ENCODE measurements at regions not wholly inside any gene's neighbourhood (a gene's known extent, or its start where the extent isn't known, plus 50 kb on each side); places are given as distances from the start of the nearest gene placed in this dataset.

DNA sequence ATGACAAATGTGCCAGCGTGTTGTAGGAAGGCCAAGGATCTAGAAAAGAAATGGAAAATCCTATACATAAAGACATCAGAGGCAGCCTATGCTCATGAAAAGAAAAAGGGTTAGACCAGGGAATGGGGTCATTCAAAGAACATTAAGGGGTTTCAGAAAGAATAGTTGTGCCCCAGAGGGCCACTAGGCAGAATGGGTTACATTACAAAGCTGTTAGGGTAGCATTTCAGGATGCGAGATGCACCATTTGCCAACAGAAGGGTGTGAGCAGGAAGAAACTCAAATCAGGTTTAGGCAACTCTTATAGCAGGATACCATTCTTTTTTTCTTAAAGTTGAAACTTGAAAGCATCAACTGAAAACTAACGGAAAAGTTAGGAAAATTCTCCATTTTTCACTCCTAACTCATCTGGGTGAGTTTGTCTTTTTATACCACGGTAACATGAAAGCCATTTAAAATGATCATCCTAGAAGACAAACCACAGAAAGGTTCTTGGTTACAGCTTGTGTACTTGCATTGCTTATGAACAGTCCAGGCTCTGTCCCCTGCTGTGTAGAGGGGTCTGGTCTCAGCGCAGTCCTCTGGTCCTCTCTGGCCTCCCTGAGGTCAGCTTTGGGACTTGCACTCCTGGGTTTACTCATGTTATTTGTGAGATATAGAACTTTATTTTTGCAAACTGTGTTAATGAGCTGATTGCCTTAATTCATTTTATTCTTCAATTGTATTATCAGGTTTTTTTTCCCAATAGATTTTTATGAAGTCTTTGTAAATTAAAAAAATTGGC, 209.1 kb downstream of the DACT1 start:
- DNase-seq (ENCODE audit: low read depth), result no peak

DNA sequence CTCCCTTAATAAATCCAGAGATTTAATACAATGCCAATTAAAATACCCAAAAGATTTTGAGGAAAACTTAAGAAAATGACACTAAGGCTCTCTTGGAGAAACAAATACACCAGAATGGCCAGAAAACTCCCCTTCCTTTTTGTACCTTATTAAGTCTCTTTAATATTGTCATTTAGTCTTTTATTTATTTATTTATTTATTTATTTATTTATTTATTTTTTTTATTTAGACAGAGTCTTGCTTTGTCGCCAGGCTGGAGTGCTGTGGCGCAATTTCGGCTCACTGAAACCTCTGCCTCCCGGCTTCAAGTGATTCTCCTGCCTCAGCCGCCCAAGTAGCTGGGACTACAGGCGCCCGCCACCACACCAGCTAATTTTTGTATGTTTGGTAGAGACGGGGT, 210.6 kb downstream of the DACT1 start:
- no peak for DNase-seq (ENCODE audit: low read depth)

DNA sequence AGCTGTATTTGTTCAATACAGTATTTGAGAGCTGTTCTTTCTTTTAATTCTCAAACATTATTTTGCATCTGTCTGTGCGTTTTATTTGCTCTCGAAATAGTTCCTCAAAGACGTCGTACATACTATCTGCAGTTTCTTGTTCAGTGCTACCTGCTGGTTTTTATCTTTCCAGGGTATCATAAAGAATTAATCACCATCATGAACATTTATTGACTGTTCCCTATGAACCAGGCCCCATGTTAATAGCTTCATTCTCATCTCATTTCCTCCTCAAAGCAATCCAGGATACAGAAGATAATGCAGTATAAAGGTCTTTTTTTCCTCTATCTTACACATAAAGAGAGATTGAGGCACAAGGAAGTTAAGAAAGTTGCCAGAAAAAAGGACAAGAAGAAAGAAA, 211.8 kb downstream of the DACT1 start:
- DNase-seq (ENCODE audit: low read depth), result no peak

DNA sequence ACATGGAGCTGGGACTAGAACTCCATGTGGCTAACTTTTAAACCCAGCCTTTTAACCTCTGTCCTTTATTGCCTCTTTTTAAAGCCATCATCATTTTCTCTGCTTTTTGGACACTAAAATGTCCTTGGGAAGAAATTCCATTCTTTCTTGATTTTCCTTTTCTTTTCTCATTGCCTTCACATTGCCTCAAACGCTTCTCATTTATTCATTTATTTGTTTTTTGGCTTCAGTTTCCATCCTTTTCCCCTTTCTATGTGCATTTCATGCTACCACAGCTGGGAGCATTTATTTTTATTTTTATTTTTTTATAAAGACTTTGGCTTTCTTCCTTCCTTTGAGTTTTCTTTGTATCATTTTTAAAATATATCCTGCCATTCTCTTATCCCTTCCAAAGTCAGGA, 212.2 kb downstream of the DACT1 start:
- DNase-seq (ENCODE audit: low read depth), result no peak

DNA sequence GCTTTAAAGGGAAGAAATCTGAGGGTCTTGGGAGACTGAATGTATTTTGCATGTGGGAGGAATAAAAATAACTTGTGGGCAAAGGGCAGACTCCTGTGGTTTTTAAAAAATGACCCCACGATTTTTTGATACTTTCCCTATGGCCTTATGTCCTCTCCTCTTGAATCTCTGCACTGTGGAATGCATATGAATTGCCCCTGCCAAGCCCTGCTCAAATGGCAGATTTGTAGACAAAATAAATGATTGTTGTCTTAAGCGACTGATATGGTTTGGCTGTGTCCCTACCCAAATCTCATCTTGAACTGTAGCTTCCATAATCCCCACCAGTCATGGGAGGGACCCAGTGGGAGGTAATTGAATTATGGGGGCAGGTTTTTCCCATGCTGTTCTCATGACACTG, 223.8 kb downstream of the DACT1 start:
- no peak for DNase-seq (ENCODE audit: low read depth)

DNA sequence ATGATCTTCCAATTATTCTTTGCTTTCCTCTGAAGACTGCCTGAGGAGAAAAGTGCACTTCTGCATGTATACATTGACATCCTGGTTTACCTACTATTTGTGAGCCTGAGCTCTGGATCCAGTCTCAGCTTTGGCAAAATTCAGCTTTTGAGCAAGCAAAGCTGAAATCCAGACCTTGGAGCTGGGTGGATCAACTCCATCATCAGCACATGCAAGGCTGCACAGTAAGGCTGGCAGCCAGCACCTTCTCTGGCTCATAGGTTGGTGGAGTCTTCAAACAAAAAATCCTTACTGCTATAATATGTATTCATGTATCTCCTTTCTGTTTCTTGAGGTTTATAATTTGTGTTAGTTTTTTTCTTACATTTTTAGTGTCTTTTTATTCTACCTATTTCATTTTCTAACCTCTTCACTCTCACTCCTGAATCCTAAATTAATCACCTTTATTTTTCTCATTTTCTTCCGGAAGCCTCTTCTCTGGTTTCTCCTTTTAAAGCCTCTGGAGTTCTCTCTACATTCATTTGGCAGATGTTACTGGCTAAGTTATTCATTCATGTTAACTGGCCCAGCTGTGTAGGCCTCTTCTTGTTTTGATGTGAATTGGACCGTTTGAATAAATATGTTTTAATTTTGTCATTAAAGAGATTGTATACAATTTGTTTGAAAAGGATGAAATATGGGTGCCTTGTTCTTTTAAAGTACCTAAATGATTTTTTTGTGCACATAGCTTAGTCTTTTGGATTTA, 224.8 kb downstream of the DACT1 start:
- DNase-seq (ENCODE audit: low read depth), result no peak

DNA sequence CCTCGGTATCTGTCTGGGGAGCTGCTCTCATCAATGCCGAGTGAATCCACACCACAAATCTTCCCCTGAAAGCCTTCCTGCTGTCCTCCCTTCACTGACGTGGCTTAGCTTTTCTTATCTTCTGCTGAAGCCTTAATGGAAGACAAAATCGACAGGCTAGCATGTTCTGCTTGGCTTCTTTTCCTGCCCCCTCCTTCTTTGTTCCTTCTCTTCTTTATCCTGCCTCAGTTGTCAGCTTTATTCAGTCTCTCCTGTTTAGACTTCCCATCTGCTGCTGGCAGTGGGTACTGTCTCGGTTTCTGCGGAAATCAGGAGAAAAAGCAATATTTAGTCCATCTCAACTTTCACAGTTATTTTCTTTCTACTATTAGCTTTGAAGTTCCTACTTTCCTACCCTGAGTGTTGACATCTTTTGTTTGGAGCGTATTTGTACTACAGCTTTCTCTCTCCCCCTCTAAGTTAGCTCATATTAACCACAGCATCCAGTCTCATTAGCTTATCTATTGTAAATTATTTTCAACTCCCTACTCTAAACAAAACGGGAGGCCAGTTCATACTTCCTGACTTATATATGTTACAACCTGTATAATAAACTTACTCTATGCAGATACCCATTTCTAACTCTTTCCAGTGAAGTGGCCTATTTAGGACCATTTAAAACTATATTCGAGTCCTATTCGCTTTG, 226.0 kb downstream of the DACT1 start:
- no peak for DNase-seq (ENCODE audit: low read depth)

DNA sequence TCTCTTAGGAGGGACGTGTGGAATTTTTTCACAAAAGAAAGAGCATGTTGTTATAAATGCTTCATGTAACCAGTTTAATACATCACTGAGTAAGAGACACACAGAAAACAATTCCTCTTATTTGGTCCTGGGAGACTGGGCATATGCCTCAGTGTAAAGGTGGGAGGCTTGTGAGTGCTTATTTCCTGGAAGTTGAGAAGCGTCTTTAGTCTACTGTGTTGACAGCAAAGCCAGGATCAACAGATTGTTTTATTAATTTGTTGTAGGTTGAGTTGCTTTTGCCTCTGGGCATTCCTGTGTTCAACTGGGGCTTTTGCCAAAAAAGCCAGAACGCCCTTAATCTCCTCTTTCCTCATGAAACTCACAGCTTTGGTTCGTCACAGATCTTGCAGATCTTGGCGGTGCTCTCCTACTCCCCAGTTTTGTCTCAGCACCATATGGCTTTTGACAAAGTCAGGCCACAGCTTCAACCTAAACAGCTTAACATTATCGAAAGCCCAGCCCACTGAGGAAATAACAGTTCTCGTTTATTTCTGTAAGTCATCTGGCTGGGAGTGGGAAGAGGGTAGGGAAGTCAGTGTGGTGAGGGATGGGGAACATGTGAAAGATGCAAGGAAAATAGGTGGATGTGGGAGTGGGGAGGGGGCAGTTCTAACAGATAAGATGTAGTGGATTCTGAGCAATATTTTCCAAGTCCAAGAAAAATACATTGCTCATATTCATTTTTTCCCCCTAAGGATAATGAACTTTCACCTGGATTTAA, 227.2 kb downstream of the DACT1 start:
- DNase-seq (ENCODE audit: low read depth), result no peak

DNA sequence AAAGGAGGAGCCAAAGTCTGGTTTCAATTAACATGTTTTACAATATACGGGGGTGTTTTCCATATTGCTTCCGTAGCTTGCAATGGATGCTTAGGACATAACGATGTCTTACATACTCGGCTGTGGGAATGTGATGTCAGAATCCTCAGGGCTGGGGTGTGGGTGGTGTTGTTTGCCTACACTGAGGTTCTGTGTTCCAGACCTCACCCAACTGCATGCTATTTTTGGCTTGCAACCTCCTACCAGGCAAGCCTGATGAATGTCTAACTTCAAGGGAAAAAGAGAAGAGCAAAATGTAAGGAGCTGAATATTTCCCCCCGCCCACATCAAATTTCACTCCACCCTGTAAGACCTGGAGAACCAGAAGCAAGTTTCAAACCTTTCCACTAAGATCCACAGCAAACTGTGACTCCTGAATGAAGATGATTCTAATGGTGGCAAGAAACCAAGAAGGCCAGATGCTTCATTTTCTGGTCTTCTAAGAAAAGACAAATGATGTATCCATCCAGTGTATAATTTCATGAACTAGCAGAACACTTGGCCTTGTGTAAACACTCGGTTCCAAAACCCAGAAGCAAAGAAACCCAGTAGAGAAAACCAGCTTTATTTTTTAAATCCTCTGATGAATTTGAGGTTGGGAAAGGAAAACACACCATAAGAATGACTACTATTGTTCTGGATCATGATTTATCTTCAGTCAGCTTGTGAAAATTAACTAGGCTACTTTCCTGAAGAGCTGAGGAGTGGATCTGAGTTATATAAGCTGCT, 227.9 kb downstream of the DACT1 start:
- DNase-seq (ENCODE audit: low read depth), result no peak

DNA sequence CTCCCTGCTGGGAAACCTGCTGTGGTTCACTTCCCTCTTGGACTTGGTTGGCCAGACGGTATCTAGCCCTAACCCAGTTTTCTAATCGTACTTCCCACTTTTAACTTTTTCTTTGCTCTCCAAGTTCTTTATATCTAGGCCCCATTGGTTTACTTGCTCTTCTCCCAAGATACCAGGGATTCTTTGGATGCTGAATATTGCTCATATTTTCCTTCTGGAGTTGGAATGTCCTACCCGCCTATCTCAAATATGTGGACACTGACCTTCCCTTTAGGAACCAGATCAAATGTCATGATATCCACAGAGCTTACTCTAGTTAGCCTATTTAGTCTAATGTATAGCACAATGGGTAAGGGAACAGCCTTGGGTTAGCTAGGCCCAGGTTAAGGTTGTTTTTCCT, 228.6 kb downstream of the DACT1 start:
- no peak for DNase-seq (ENCODE audit: low read depth)

DNA sequence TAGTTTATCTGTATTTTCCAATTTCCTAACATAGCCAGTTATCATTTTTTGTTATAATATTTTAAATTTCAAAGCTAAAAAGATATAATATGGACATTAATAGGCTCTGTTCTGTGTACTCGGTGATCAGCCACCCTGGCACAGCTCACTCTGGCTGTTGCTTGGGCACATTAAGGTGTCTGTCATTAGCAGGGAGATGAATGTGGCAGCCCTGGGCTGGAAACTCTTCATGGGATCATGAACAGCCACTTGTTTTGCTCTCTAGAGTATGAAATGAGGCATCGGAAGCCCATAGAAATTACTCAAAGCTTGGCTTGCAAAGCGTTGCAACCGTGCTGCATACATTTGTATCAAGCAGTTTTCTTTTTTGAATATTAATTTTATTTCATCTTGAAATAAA, 233.2 kb downstream of the DACT1 start:
- no peak for DNase-seq (ENCODE audit: low read depth)

DNA sequence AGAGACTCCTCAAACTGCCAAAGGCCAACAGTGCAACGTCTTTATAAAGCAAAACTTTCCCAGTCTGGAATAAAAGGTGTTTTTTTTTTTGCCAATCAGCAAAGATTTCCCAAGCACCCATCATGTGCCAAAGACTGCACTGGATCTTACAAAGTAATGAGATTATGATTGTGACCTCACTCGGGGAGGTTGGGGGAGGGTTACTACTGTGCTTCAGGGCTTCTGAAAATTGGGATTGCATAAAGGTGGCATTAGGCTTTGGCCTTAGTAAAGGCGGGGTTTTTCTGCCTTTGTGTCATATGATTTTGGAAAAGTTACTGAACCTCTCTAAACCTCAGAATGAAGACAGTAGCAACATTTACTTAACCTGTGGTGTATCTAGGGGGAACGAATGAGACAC, 233.8 kb downstream of the DACT1 start:
- no peak for DNase-seq (ENCODE audit: low read depth)

DNA sequence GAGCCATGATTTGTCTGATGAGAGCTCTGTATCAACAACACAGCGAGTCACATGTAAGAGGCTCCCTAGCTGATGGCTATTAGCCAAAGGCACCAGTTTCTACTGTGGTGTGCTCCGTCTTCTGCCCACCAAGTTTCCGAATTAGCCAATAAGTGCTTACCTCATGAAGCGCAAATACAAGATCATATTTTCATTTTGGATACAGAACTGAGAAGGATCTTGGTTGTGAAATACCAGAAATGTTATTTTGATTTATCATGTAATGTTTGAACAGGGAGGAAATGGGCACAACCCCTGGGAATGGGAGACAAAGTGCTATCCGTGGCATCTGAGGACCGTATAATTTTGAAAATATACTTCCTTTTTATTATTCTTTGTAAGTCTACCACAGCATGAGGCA, 234.3 kb downstream of the DACT1 start:
- no peak for DNase-seq (ENCODE audit: low read depth)

DNA sequence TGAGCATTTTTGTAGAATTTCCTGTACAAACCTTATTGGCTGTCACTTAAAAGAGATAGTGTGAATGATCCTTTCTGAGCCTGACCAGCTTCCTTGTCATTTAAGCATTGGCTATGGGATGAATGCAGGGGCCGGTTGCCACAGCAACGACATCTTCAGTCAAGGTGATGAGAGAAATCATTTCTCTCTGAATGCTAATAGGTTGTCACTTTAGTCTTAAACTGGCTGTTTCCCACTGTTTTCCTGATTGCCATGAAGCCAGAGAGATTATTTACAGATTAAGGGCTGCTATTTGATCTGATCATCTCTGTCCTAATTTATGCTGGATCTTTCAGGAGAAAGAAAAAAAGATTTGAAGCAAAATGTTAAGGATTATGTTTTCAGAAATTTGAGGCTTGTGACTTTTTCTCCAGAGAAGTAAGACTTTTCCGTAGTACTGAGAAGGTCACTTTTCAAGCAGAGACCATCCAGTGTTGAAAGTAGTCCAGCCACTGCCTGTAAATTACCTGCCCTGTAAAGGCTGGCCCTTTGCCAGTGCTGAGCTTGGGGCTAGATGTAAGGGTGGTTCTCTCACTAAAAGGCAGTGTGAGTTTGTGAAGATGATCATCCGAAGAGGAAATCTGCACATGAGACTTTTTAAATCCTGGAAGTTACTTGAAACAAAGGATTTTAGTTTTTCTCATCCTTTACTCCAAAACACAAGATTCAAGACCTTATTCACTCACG, 235.6 kb downstream of the DACT1 start:
- no peak for DNase-seq (ENCODE audit: low read depth)

DNA sequence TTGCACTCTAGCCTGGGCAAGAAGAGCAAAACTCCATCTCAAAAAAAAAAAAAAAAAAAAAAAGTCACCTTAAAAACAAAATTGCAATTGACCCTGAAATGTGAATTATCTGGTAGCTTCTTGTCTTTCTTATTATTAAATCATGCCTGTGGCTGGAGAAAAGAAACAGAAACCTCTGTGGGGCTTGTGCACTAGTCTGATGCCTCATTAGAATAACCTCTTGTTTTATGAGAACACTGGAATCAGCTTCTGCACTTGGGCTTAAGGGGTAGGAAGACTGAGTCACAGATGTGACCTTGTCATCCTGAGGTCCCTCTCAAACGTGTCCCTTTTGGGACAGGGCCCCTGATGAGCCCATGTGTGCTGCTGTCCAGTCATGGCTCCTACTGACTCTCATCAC, 237.9 kb downstream of the DACT1 start:
- DNase-seq (ENCODE audit: low read depth), result no peak

DNA sequence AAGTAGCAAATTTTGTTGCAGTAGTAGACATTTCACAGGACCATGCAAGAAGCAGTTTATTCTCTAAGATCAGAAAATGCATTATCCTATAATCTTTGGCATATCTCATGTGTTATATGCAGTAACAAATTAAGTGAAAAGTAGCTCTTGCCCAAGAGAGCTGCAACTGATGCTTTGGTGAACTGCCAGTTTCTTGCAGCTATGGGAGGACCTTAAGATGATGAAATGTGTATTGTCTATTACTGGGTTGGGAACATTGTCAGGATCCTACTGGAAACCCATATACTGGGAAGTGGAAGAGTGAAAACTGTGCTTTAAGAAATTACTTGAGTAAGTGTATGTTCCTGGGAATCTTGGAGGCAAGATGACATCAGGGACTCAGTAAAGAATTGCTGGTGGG, 238.8 kb downstream of the DACT1 start:
- no peak for DNase-seq (ENCODE audit: low read depth)

DNA sequence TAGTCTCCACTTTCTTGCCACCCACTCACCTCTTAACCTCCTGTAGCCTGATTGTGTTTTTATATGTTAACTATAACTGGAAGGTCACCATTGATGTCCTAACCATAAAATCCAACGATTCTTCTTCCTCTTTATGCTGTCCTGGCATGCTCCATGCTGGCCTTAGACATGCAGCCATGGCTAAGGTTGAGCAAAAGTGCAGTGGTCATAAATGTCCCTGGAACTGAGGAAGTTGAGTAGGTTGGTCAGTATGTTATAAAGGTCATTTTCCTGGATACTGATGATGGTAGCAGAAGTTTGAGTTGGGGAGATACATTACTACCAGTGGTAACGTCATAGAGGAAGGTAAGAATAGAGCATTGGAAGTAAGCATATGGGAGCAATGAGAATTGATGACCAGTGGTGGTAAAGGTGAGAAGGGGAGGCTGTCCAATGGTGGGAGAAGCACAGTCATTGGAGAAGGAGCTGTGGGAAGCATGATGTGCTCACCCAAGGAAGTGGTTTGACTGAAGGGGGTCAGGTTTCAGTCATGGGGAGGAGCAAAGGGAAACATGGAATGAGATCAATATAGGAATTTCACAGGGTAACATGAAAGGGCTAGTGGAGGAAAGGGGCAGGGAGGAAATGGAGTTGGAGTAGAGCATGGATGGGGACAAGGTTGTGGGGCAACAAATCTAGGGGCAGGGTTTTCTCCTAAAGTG, 240.8 kb downstream of the DACT1 start:
- DNase-seq (ENCODE audit: low read depth), result no peak

DNA sequence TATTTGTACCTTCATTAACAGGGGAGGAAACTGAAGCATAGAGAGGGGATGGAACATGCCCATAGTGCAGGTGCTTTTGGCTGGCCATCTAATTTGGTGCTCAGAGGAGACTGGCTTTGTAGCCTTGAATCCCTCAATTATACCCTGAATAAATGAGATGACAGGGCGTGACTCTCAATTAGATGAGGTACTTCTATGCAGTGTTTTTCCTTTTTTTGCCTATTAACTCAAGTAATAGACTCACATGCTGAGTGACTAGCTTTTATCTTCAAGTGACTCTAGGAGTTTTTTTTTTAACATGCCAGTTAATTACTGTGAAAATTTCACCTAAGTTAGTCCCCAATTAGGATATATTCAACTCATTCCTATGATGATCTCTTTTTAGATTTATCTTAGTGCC, 243.7 kb downstream of the DACT1 start:
- DNase-seq (ENCODE audit: low read depth), result no peak

DNA sequence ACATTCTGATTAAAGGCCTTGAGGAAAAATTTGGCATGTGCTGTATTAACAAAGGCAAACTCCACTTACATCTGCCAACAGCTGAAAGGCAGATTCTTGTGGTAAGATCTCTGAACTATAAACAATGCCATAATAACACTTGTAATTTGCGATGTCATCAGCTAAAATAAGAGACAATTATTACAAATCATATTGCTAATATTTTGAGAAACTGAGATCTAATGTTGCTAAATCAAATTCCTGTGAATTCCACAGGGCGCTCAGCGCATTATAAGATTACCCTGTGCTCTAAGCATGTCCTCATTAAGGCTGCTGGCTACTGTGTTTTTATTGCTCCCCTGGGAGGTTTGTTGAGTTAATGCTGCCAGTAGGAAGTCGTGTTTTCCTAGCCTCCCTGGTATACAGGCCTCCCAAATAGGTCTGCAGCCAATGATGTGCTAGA, 244.8 kb downstream of the DACT1 start:
- DNase-seq (ENCODE audit: low read depth), result no peak

DNA sequence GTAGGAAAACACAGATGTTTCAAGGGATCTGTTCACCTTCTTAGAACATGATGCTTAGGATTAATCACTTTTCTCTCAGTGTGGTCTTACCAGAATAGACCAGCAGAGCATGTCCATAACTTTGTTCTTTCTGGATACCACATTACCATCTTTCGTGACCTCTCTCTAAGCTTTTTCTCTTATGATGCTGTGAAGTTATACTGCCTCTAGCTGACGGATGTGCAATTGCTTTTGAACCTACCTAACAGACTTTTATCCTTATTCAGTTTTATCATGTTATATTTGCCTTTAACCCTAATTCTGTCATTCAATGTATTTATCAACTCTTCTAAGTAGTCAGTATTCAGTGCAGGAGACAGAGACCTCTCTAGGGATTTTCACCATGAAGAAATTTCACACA, 246.7 kb downstream of the DACT1 start:
- no peak for DNase-seq (ENCODE audit: low read depth)

Data from T follicular helper cell (primary cell).